ENCODE measurements at regions not wholly inside any gene's neighbourhood (a gene's known extent, or its start where the extent isn't known, plus 50 kb on each side); places are given as distances from the start of the nearest gene placed in this dataset.

DNA sequence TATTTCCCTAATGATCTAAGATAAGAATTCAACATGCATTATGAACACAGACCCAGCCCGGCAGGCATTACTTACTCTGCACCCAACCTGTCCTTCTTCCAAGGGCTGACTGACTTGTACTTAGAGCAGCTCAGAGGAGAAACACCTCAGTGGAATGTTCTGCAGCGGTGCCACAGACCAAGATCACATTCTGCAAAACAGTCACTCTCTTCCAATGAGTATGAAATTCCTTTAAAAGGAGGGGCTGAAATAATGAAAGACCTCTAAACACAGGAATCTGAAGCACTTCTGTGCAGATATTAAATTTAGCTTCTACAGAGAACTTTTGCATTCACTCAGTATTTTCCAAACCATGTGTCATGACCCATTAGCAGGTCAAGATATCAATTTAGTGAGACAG, 172.9 kb downstream of the ZDHHC21 start:
- no peak overlapping the region for H3K4me3 ChIP-seq (ENCODE audit: low read depth, low read length)
- TF ChIP-seq, protein P1, sequence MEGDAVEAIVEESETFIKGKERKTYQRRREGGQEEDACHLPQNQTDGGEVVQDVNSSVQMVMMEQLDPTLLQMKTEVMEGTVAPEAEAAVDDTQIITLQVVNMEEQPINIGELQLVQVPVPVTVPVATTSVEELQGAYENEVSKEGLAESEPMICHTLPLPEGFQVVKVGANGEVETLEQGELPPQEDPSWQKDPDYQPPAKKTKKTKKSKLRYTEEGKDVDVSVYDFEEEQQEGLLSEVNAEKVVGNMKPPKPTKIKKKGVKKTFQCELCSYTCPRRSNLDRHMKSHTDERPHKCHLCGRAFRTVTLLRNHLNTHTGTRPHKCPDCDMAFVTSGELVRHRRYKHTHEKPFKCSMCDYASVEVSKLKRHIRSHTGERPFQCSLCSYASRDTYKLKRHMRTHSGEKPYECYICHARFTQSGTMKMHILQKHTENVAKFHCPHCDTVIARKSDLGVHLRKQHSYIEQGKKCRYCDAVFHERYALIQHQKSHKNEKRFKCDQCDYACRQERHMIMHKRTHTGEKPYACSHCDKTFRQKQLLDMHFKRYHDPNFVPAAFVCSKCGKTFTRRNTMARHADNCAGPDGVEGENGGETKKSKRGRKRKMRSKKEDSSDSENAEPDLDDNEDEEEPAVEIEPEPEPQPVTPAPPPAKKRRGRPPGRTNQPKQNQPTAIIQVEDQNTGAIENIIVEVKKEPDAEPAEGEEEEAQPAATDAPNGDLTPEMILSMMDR (IDR thresholded peaks at IDR 0.05; ENCODE audit: low read depth, low read length, missing control alignments), result no peak
- DNase-seq (ENCODE audit: low read depth), result no peak

DNA sequence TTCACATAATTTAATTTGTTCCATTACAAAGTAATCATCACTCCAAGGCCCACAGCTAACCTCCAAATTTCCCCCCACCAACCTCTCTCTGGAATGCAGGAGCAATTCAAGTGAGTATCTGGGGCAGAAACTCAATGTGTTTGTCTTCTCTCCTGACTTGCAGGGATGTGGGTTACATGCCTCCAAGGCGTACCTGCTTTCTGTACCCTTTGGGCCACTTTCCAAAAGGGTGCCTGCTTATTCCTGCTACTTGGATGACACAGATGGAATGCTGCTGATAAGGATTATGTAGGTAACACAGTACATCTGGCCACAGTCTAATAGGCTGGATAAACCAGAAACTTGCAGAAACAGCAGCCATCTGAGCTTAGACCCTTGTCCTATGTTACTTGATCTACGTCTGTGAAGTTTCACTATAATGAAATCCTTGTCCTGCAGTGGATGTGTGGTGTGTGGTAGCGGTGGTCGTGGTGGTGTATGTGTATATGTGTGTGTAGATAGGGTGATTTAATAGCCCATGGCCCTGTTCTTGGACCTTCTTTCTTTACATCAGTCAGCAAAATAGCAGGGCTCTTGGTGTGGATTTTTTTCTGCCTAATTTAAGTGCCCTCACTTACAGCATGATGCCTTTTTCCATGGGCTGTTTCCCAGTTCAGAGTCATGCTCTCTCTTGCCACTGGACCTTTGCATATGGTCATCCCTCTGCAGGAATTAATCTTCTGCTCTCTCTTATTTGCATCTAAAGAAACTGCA, 175.9 kb downstream of the ZDHHC21 start:
- TF ChIP-seq, protein P1 (IDR thresholded peaks at IDR 0.05; ENCODE audit: low read depth, low read length, missing control alignments), result no peak
- no peak for DNase-seq (ENCODE audit: low read depth)
- no peak overlapping the region for H3K4me3 ChIP-seq (ENCODE audit: low read depth, low read length)

DNA sequence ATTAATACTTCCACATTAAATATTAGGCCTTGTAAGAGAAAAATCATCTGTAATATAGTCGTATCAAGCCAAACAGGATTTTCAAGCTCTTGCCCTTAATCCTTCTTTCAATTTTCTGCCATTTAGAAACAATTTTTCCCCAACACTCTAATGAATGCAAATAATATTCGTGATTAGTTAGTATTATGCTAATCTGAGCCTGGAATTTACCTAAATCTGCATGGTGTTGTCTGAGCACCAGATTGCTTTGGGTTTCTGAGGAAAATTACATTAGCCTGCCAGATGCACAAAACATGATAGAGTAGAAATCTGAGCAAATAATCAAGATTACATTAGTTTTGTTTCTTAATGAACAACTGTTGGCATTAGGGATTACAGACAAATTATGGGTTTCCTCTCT, 176.6 kb downstream of the ZDHHC21 start:
- no peak overlapping the region for H3K4me3 ChIP-seq (ENCODE audit: low read depth, low read length)
- TF ChIP-seq, protein P1 (IDR thresholded peaks at IDR 0.05; ENCODE audit: low read depth, low read length, missing control alignments), result no peak
- DNase-seq (ENCODE audit: low read depth), result no peak

DNA sequence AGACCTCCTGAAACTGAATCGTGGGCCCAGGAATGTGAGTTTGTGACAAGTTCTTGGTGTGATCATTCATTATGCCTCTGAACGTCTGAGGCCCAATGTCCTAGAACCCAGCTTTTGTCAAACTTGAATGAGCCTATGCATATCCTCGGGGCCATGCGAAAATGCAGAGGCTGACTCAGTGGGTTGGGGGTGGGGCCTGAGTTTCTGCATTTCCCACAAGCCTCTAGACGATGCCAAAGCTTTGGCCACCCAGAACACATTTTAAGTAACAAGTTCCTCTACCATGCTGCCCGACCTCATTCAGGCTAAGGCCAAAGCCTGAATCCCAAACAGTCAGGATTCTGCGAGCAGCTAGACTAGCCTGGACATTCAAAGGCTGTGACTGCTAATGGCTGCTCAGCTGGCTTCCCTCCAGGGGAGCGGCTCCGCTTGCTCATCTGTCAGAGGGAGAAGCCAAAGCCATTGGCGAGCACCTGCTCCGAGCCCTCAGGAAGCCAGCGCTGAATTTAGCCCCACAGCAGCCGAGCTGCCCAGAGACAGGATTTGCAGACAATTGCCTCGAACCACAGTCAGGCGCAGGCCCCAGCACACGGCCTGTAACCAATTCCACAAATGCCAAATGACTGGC, 177.5 kb downstream of the ZDHHC21 start:
- DNase-seq (ENCODE audit: low read depth), result no peak
- H3K4me3 ChIP-seq (ENCODE audit: low read depth, low read length), result no peak overlapping the region

DNA sequence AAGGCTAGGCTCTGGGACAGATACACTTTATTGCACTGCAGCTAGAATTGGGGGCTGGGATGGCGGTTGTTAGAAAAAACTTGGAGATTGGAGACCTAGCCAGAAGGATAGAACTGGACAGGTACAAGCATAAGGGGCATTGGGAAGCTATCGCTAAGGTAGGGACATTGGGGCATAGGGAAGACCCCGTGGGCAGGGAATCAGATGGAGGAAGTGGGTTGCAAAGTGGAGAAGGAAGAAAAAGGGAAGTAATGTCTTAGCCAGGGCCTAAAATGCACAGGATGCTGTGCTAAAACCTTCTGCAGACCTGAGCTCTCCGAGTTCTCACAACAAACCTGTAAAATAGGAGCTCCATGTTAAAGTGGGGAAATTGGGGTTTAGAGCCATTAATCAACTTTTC, 178.2 kb downstream of the ZDHHC21 start:
- no peak overlapping the region for H3K4me3 ChIP-seq (ENCODE audit: low read depth, low read length)
- no peak for DNase-seq (ENCODE audit: low read depth)
- TF ChIP-seq, protein P1 (IDR thresholded peaks at IDR 0.05; ENCODE audit: low read depth, low read length, missing control alignments), result no peak

More for the DNA sequence above, 177.5 kb downstream of the ZDHHC21 start:
- TF ChIP-seq, protein P1 (IDR thresholded peaks at IDR 0.05; ENCODE audit: low read depth, low read length, missing control alignments), result no peak

DNA sequence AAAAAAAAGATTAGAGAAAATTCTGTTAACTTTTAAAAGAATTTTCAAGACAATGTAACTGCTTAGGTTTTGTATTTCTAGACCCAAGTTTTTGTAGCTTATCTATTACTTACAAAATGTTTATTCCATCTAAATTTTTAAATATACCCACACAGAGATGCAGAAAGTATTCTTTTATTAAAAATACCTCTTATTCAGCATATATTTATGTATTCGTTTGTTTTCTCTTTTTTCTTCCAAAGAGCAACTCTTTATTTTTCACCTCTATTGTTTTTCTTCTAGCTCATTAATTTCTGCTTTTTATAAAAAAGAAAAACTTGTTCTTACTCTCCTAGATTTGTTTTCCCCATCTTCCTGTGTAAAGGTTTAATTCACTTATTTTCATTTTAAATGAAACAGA, 180.3 kb downstream of the ZDHHC21 start:
- H3K4me3 ChIP-seq (ENCODE audit: low read depth, low read length), result no peak overlapping the region
- no peak for DNase-seq (ENCODE audit: low read depth)
- TF ChIP-seq, protein P1 (IDR thresholded peaks at IDR 0.05; ENCODE audit: low read depth, low read length, missing control alignments), result no peak
